Tibial nerve (tissue), 4 donors: ENCODE measurements at regions not wholly inside any gene's neighbourhood (a gene's known extent, or its start where the extent isn't known, plus 50 kb on each side); places are given as distances from the start of the nearest gene placed in this dataset.

Experiments used
- CTCF ChIP-seq, 5 experiments: fragments of 200-600 bp in 3 of 5; fragments of 450-650 bp in 2 of 5; sonication (generic) in 3 of 5; IDR thresholded peaks; one replicate each; pipeline ENCODE4 v1.5.1; 2016 to 2019; ENCODE audit warnings: antibody characterized with exemption in 5 of 5, mild to moderate bottlenecking in 3 of 5, moderate library complexity in 2 of 5
- EP300 ChIP-seq, 2 donors: sonication (generic); formaldehyde crosslinking; IDR thresholded peaks; one replicate each; pipeline ENCODE4 v1.6.1; 2017; ENCODE audit warnings: antibody characterized with exemption in 2 of 2, mild to moderate bottlenecking in 1 of 2
- POLR2A ChIP-seq, 2 donors: fragments of 450-650 bp; IDR thresholded peaks; one replicate each; pipeline ENCODE4 v1.6.1; 2017; ENCODE audit warnings: antibody characterized with exemption in 2 of 2, mild to moderate bottlenecking in 2 of 2, moderate library complexity in 2 of 2

- TF ChIP-seq CTCF (IDR thresholded peaks at IDR 0.05) = no peak
- no peak for TF ChIP-seq POLR2A (IDR thresholded peaks at IDR 0.05)
- TF ChIP-seq EP300 (IDR thresholded peaks at IDR 0.05) = no peak
These were observed 350.8 kb upstream of the PTBP2 start for GRCh38 chr1:96370757-96371156.
